HCT116 (cell line): ENCODE measurements at regions not wholly inside any gene's neighbourhood (a gene's known extent, or its start where the extent isn't known, plus 50 kb on each side); places are given as distances from the start of the nearest gene placed in this dataset.
"Not testable (repeated sequence)": the region's sequence is repeated elsewhere in the genome, so short reads cannot be mapped to it uniquely, and the experiment has no call there.

Source experiments
- CEBPB ChIP-seq: IDR thresholded peaks from 2 replicates; pipeline ENCODE4 v1.6.1; 2012; ENCODE audit warnings: low read depth
- EZH2 ChIP-seq: fragments of 200-600 bp; sonication (generic); IDR thresholded peaks from 2 replicates; pipeline ENCODE4 v1.6.1; 2017; ENCODE audit warnings: antibody characterized with exemption, mixed run types
- POLR2A ChIP-seq: IDR thresholded peaks from 2 replicates; pipeline ENCODE4 v1.7.0; 2011; ENCODE audit warnings: borderline replicate concordance; ENCODE audit not compliant: insufficient read depth, insufficient read length; ENCODE audit errors: extremely low read depth

GRCh38 chr4:105072095-105072494, 74.6 kb upstream of the TET2 start:
- TF ChIP-seq CEBPB, POLR2A, EZH2: not testable (repeated sequence)
